Sigmoid colon (tissue), 4 donors: ENCODE measurements at regions not wholly inside any gene's neighbourhood (a gene's known extent, or its start where the extent isn't known, plus 50 kb on each side); places are given as distances from the start of the nearest gene placed in this dataset.

Source experiments
- EP300 ChIP-seq, 4 donors: sonication (generic); formaldehyde crosslinking; IDR thresholded peaks; one replicate each; pipeline ENCODE4 v1.6.1; 2017; ENCODE audit warnings: antibody characterized with exemption in 4 of 4
- POLR2AphosphoS5 ChIP-seq, 4 donors: sonication (generic); formaldehyde crosslinking; IDR thresholded peaks; one replicate each; pipeline ENCODE4 v1.6.1; 2017; ENCODE audit warnings: antibody characterized with exemption in 4 of 4
- TF ChIP-seq, protein P1 (sequence below), 4 experiments: fragments of 450-650 bp in 3 of 4; fragments of 200-600 bp in 1 of 4; IDR thresholded peaks; one replicate each; pipeline ENCODE4 v1.5.1; 2016 to 2019; ENCODE audit warnings: antibody characterized with exemption in 4 of 4, mild to moderate bottlenecking in 3 of 4, moderate library complexity in 2 of 4

DNA sequence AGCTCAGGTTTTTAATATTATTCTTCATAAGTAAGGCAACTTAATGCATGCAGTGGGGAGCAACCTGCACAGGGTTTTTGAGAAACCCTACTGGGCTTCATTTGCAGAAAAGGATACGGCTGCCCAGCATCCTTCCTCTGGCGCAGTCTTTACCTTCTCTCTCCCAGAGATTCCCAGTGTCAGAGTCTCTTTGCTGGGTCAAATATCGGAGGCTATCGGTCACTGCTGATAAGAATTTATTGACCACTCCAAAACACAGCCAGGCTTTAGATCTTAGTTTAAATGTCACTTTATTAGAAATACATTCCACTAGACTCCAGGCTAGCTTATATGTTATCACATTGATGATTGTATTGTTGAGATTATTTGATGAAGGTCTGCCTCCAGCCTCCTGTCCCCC, 147.2 kb upstream of the CPSF6 start:
- no peak for TF ChIP-seq EP300 (IDR thresholded peaks at IDR 0.05)
- TF ChIP-seq POLR2AphosphoS5 (IDR thresholded peaks at IDR 0.05) = no peak
- TF ChIP-seq, protein P1, sequence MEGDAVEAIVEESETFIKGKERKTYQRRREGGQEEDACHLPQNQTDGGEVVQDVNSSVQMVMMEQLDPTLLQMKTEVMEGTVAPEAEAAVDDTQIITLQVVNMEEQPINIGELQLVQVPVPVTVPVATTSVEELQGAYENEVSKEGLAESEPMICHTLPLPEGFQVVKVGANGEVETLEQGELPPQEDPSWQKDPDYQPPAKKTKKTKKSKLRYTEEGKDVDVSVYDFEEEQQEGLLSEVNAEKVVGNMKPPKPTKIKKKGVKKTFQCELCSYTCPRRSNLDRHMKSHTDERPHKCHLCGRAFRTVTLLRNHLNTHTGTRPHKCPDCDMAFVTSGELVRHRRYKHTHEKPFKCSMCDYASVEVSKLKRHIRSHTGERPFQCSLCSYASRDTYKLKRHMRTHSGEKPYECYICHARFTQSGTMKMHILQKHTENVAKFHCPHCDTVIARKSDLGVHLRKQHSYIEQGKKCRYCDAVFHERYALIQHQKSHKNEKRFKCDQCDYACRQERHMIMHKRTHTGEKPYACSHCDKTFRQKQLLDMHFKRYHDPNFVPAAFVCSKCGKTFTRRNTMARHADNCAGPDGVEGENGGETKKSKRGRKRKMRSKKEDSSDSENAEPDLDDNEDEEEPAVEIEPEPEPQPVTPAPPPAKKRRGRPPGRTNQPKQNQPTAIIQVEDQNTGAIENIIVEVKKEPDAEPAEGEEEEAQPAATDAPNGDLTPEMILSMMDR (IDR thresholded peaks at IDR 0.05) = no peak
